Gastrocnemius medialis (tissue), 4 donors: ENCODE measurements at regions not wholly inside any gene's neighbourhood (a gene's known extent, or its start where the extent isn't known, plus 50 kb on each side); places are given as distances from the start of the nearest gene placed in this dataset.

Experiments used
- ATAC-seq, 2 donors: fragments of 150-250 bp; one replicate each; pipeline ENCODE4 v1.9.1; 2016
- DNase-seq, 2 donors: peaks; one replicate each; pipeline ENCODE4 v3.0.0-alpha.2; 2019
- H3K27ac ChIP-seq, 4 donors: fragments of 200-600 bp; sonication (generic); 1 replicate in 1 of 4; 2 replicates in 3 of 4; pipeline ENCODE4 v1.5.1; 2016 to 2018; ENCODE audit warnings: mild to moderate bottlenecking in 2 of 4, moderate library complexity in 1 of 4
- H3K27me3 ChIP-seq, 3 donors: fragments of 200-600 bp; sonication (generic) in 2 of 3; 1 replicate in 1 of 3; 2 replicates in 2 of 3; pipeline versions ENCODE4 v1.5.1 to v1.6.0; 2016 to 2019; ENCODE audit warnings: mild to moderate bottlenecking in 1 of 3, moderate library complexity in 1 of 3
- H3K36me3 ChIP-seq, 2 donors: fragments of 200-600 bp; sonication (generic) in 1 of 2; one replicate each; pipeline ENCODE4 v1.5.1; 2017 to 2018
- H3K4me1 ChIP-seq, 2 donors: fragments of 200-600 bp; sonication (generic) in 1 of 2; one replicate each; pipeline ENCODE4 v1.5.1; 2016 to 2017; ENCODE audit warnings: mild to moderate bottlenecking in 2 of 2
- H3K4me3 ChIP-seq, 4 donors: fragments of 200-600 bp; sonication (generic) in 3 of 4; 1 replicate in 1 of 4; 2 replicates in 3 of 4; pipeline ENCODE4 v1.5.1; 2016 to 2019; ENCODE audit warnings: mild to moderate bottlenecking in 2 of 4
- H3K9me3 ChIP-seq, 3 donors: fragments of 200-600 bp; sonication (generic) in 2 of 3; 1 replicate in 1 of 3; 2 replicates in 2 of 3; pipeline ENCODE4 v1.5.1; 2016 to 2019
- POLR2A ChIP-seq, 2 donors: fragments of 450-650 bp; IDR thresholded peaks; one replicate each; pipeline ENCODE4 v1.6.1; 2017; ENCODE audit warnings: antibody characterized with exemption in 2 of 2, mild to moderate bottlenecking in 2 of 2, moderate library complexity in 2 of 2
- in situ Hi-C, 4 donors: fragments of 200-750 bp; cut with MboI; loops; one replicate each; pipeline versions ENCODE4 v1.15.0 to v1.8.0; 2017; ENCODE audit warnings: low sequenced_read_pairs in 4 of 4
- intact Hi-C: fragments of 100-400 bp; cut with DNase I; formaldehyde crosslinking; loops from one replicate; pipeline ENCODE4 v1.15.1; 2023; ENCODE audit warnings: low total_unique reads
- TF ChIP-seq, protein P1 (sequence below), 5 experiments: fragments of 450-650 bp in 3 of 5; fragments of 200-600 bp in 2 of 5; sonication (generic) in 2 of 5; IDR thresholded peaks in 4 of 5; conservative IDR thresholded peaks in 1 of 5; 1 replicate in 4 of 5; 2 replicates in 1 of 5; pipeline ENCODE4 v1.5.1; 2016 to 2019; ENCODE audit warnings: antibody characterized with exemption in 5 of 5, mild to moderate bottlenecking in 3 of 5, moderate library complexity in 3 of 5

- in situ Hi-C loops = no loop called here
- H3K4me1 ChIP-seq = no peaks in the 10 kb centered on the region
- no peak overlapping the region for H3K4me3 ChIP-seq
- ATAC-seq (no peak), DNase-seq (no peak)
- H3K9me3 ChIP-seq = no peaks in the 10 kb centered on the region
- TF ChIP-seq POLR2A (IDR thresholded peaks at IDR 0.05) = no peak
- TF ChIP-seq, protein P1, sequence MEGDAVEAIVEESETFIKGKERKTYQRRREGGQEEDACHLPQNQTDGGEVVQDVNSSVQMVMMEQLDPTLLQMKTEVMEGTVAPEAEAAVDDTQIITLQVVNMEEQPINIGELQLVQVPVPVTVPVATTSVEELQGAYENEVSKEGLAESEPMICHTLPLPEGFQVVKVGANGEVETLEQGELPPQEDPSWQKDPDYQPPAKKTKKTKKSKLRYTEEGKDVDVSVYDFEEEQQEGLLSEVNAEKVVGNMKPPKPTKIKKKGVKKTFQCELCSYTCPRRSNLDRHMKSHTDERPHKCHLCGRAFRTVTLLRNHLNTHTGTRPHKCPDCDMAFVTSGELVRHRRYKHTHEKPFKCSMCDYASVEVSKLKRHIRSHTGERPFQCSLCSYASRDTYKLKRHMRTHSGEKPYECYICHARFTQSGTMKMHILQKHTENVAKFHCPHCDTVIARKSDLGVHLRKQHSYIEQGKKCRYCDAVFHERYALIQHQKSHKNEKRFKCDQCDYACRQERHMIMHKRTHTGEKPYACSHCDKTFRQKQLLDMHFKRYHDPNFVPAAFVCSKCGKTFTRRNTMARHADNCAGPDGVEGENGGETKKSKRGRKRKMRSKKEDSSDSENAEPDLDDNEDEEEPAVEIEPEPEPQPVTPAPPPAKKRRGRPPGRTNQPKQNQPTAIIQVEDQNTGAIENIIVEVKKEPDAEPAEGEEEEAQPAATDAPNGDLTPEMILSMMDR (IDR thresholded peaks at IDR 0.05 in 4 of 5, conservative IDR thresholded peaks at IDR 0.05 in 1 of 5) = no peak
- H3K27me3 ChIP-seq = no peaks in the 10 kb centered on the region
- no peak overlapping the region for H3K27ac ChIP-seq
- H3K36me3 ChIP-seq = no peaks in the 10 kb centered on the region
- intact Hi-C loops = no loop called here
Measured at GRCh38 chr2:161020437-161020836, 139.8 kb upstream of the TANK start.

DNA sequence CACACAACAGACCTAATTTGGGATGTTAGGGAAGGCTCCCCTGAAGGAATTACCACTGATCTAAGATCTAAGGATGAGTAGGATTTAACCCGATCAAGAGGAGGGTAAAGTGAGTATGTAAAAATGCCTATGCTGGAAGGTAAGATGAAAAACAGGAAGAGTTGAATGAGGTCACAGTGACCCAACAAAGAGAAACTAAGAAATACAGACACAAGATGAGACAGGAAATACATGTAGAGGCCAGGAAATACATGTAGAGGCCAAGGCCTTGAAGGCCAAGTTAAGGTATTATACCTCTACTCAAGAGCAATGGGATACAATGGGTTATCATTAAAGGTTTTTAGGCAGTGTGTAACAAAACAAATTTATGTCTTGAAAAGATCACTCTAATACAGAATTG, 131.6 kb upstream of the TANK start:
- Histone ChIP-seq H3K4me1 (peaks cover 6 to 15% of the 10 kb centered on the region in 2 donors), H3K9me3 (no peaks in the 10 kb centered on the region), H3K27ac (no peak overlapping the region), H3K36me3 (no peaks in the 10 kb centered on the region), H3K4me3 (no peak overlapping the region), H3K27me3 (no peaks in the 10 kb centered on the region)
- TF ChIP-seq, protein P1 (IDR thresholded peaks at IDR 0.05 in 4 of 5, conservative IDR thresholded peaks at IDR 0.05 in 1 of 5) = no peak
- no peak for TF ChIP-seq POLR2A (IDR thresholded peaks at IDR 0.05)
- no peak for DNase-seq
- in situ Hi-C loops = no loop called here
- intact Hi-C loops = no loop called here
- ATAC-seq = no peak

DNA sequence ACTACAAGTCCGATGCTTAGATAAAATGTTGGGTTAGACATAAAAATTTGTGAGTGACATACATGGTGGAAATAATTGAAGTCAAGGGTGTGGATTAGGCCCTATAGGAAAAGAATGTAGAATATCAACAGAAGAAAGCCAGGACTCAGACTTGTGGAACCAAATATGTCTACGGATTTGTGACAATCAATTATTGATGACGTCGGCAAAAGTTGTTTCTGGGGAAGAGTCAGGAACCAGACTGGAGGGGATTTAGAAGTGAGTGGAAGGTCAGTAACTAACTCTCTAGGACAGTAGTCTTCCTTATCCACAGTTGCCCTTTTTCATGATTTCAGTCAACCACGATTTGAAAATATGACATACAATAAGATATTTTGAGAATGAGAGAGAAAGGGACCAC, 130.9 kb upstream of the TANK start:
- in situ Hi-C loops = no loop called here
- H3K36me3 ChIP-seq = no peaks in the 10 kb centered on the region
- DNase-seq (no peak), ATAC-seq (no peak)
- TF ChIP-seq, protein P1 (IDR thresholded peaks at IDR 0.05 in 4 of 5, conservative IDR thresholded peaks at IDR 0.05 in 1 of 5) = no peak
- no peak for TF ChIP-seq POLR2A (IDR thresholded peaks at IDR 0.05)
- peak overlapping the region in 1 of 4 donors; percentile 70 for H3K27ac ChIP-seq
- H3K9me3 ChIP-seq = no peaks in the 10 kb centered on the region
- H3K4me3 ChIP-seq = no peak overlapping the region
- H3K4me1 ChIP-seq = peaks cover 6 to 15% of the 10 kb centered on the region in 2 donors
- no peaks in the 10 kb centered on the region for H3K27me3 ChIP-seq
- intact Hi-C loops = no loop called here

DNA sequence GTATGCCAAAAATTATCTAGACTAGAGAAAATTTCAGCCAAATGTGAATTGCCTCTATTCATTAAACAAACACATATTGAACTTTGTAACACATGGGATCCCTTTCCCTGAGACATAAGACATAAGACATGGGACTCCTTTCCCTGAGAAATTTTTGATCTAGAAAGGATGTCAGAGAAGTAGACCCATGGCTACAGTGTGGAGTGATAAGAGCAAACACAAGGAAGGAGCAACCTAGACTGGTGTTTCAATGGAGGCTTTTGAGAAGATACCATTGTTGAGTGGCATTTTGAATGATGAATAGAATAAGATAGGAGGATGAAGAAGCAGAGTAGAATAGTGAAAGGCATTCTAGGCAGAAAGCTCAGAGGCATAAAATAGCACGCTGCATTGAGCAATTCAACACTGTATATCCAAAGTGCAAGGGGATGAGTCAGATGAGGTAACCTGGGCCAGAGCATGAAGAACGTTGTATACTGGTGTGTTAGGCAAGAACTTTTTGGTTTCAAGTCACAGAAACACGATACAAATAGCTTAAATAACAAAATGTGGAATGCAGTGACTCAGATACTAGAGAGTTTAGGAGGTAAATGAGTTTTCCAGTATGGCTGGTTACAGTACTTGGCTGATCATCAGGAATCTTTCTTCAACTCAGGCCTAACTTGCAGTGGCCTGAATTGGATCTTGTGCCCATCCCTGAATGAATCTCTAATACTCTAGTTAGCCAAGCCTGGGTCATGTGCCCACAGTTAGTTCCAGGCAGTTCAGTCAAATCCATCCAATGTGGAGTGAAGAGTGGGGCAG, 129.8 kb upstream of the TANK start:
- Histone ChIP-seq H3K9me3 (no peaks in the 10 kb centered on the region), H3K4me3 (no peak overlapping the region), H3K4me1 (peaks cover 6 to 15% of the 10 kb centered on the region in 2 donors), H3K36me3 (no peaks in the 10 kb centered on the region), H3K27me3 (no peaks in the 10 kb centered on the region), H3K27ac (peak overlapping the region; percentile 70 to 78 (median 74))
- TF ChIP-seq, protein P1 (IDR thresholded peaks at IDR 0.05 in 4 of 5, conservative IDR thresholded peaks at IDR 0.05 in 1 of 5) = no peak
- TF ChIP-seq POLR2A (IDR thresholded peaks at IDR 0.05) = no peak
- in situ Hi-C loops = no loop called here
- ATAC-seq = peak; percentile 99
- intact Hi-C loops = loop anchor here (1.0 to 2.0 kb wide), 2 partner anchors 14 to 36 kb away; no protein-coding TSS in a partner anchor
- peak; percentile 80 to 84 for DNase-seq
